ENCODE measurements at regions not wholly inside any gene's neighbourhood (a gene's known extent, or its start where the extent isn't known, plus 50 kb on each side); places are given as distances from the start of the nearest gene placed in this dataset.
A peak's percentile ranks its signal among the peaks of the same experiment; 100 is the strongest.

GRCh38 chr4:123841447-123842121 lies 445.0 kb downstream of the SPRY1 start:
- ATAC-seq: no peak
- TF ChIP-seq CTCF (IDR thresholded peaks at IDR 0.05): no peak
- intact Hi-C loops (cut with DNase I): no loop called here
- Histone ChIP-seq H3K27me3 (no peaks in the 10 kb centered on the region), H3K36me3 (no peaks in the 10 kb centered on the region), H3K4me3 (no peak overlapping the region), H3K4me1 (no peaks in the 10 kb centered on the region), H3K9me3 (no peaks in the 10 kb centered on the region), H3K27ac (no peak overlapping the region)
- no peak for DNase-seq
- WGBS, 2 donors: 83 to 86% methylated on average over 6 of the region's 6 CpGs
- FAIRE-seq: no peak

- whole genome bisulfite sequencing, 2 donors: 95 to 97% methylated on average over 1 of the region's 1 CpG
- no peak for TF ChIP-seq CTCF (IDR thresholded peaks at IDR 0.05)
- no peak overlapping the region for H3K27ac ChIP-seq
- no peak overlapping the region for H3K4me3 ChIP-seq
- DNase-seq (no peak), ATAC-seq (no peak), FAIRE-seq (no peak)
- intact Hi-C loops (cut with DNase I): no loop called here
- no peaks in the 10 kb centered on the region for H3K9me3 ChIP-seq
- H3K36me3 ChIP-seq: no peaks in the 10 kb centered on the region
- H3K4me1 ChIP-seq: no peaks in the 10 kb centered on the region
- no peaks in the 10 kb centered on the region for H3K27me3 ChIP-seq
Measured at GRCh38 chr4:123843137-123843536, 446.5 kb downstream of the SPRY1 start.

GRCh38 chr4:123844374-123844773 lies 447.8 kb downstream of the SPRY1 start:
- no peaks in the 10 kb centered on the region for H3K4me1 ChIP-seq
- ATAC-seq: no peak
- H3K9me3 ChIP-seq: no peaks in the 10 kb centered on the region
- H3K27me3 ChIP-seq: no peaks in the 10 kb centered on the region
- no peak for DNase-seq
- intact Hi-C loops (cut with DNase I): no loop called here
- FAIRE-seq: no peak
- WGBS, 2 donors: 91% methylated on average over 4 of the region's 4 CpGs
- H3K36me3 ChIP-seq: no peaks in the 10 kb centered on the region
- no peak for TF ChIP-seq CTCF (IDR thresholded peaks at IDR 0.05)
- H3K4me3 ChIP-seq: no peak overlapping the region
- no peak overlapping the region for H3K27ac ChIP-seq

- ATAC-seq (no peak), DNase-seq (no peak), FAIRE-seq (peak; percentile 91)
- Histone ChIP-seq H3K27ac (no peak overlapping the region), H3K4me1 (no peaks in the 10 kb centered on the region), H3K27me3 (no peaks in the 10 kb centered on the region), H3K4me3 (no peak overlapping the region), H3K9me3 (no peaks in the 10 kb centered on the region), H3K36me3 (no peaks in the 10 kb centered on the region)
- TF ChIP-seq CTCF (IDR thresholded peaks at IDR 0.05): no peak
- intact Hi-C loops (cut with DNase I): no loop called here
Measured at GRCh38 chr4:123846092-123846491, 449.5 kb downstream of the SPRY1 start.

- Histone ChIP-seq H3K4me1 (no peaks in the 10 kb centered on the region), H3K4me3 (no peak overlapping the region), H3K36me3 (no peaks in the 10 kb centered on the region), H3K9me3 (no peaks in the 10 kb centered on the region), H3K27ac (no peak overlapping the region), H3K27me3 (no peaks in the 10 kb centered on the region)
- ATAC-seq (no peak), FAIRE-seq (no peak), DNase-seq (no peak)
- no peak for TF ChIP-seq CTCF (IDR thresholded peaks at IDR 0.05)
- intact Hi-C loops (cut with DNase I): no loop called here
Measured at GRCh38 chr4:123846561-123846960, 450.0 kb downstream of the SPRY1 start.

Data from pancreas (tissue), 10 donors.